H4 (cell line): ENCODE measurements at regions not wholly inside any gene's neighbourhood (a gene's known extent, or its start where the extent isn't known, plus 50 kb on each side); places are given as distances from the start of the nearest gene placed in this dataset.

Experiments
- DNase-seq: peaks from one replicate; pipeline ENCODE4 v3.0.0-alpha.2; 2015; ENCODE audit warnings: low spot score

GRCh38 chr2:37544591-37545031 is 126.8 kb downstream of the CDC42EP3 start:
- DNase-seq = no peak

- DNase-seq = no peak
Measured at GRCh38 chr2:37549598-37549997, 121.8 kb downstream of the CDC42EP3 start.

GRCh38 chr2:37550190-37550589 is 121.3 kb downstream of the CDC42EP3 start:
- no peak for DNase-seq

GRCh38 chr2:37551783-37552182 is 119.7 kb downstream of the CDC42EP3 start:
- DNase-seq = no peak

GRCh38 chr2:37552339-37552738 is 119.1 kb downstream of the CDC42EP3 start:
- DNase-seq = no peak

GRCh38 chr2:37553411-37554154 is 117.9 kb downstream of the CDC42EP3 start:
- no peak for DNase-seq

- no peak for DNase-seq
Measured at GRCh38 chr2:37554155-37554510, 117.3 kb downstream of the CDC42EP3 start.

GRCh38 chr2:37554687-37555086 is 116.8 kb downstream of the CDC42EP3 start:
- DNase-seq = no peak

- no peak for DNase-seq
Measured at GRCh38 chr2:37555457-37555856, 116.0 kb downstream of the CDC42EP3 start.

- no peak for DNase-seq
Measured at GRCh38 chr2:37556256-37556655, 115.2 kb downstream of the CDC42EP3 start.

GRCh38 chr2:37558623-37559022 is 112.8 kb downstream of the CDC42EP3 start:
- no peak for DNase-seq

- no peak for DNase-seq
Measured at GRCh38 chr2:37560241-37560848, 111.1 kb downstream of the CDC42EP3 start.

- no peak for DNase-seq
Measured at GRCh38 chr2:37560863-37561614, 110.4 kb downstream of the CDC42EP3 start.

- peak; percentile 70 for DNase-seq
Measured at GRCh38 chr2:37561615-37562569, 109.5 kb downstream of the CDC42EP3 start.

GRCh38 chr2:37563375-37564015 is 107.9 kb downstream of the CDC42EP3 start:
- no peak for DNase-seq

- no peak for DNase-seq
Measured at GRCh38 chr2:37564356-37564755, 107.1 kb downstream of the CDC42EP3 start.

- DNase-seq = no peak
Measured at GRCh38 chr2:37566517-37566981, 104.9 kb downstream of the CDC42EP3 start.

- DNase-seq = no peak
Measured at GRCh38 chr2:37568565-37568964, 102.9 kb downstream of the CDC42EP3 start.

GRCh38 chr2:37569131-37569823 is 102.2 kb downstream of the CDC42EP3 start:
- no peak for DNase-seq

- DNase-seq = no peak
Measured at GRCh38 chr2:37569986-37570679, 101.3 kb downstream of the CDC42EP3 start.
